Esophagus (tissue), 2 donors: ENCODE measurements at regions not wholly inside any gene's neighbourhood (a gene's known extent, or its start where the extent isn't known, plus 50 kb on each side); places are given as distances from the start of the nearest gene placed in this dataset.

Experiments
- H3K27ac ChIP-seq, 2 donors: one replicate each; pipeline ENCODE4 v1.5.1; 2013; ENCODE audit warnings: low read depth in 2 of 2, mild to moderate bottlenecking in 2 of 2, inconsistent platforms in 1 of 2, low read length in 1 of 2, moderate library complexity in 1 of 2
- H3K27me3 ChIP-seq, 2 donors: one replicate each; pipeline ENCODE4 v1.6.1; 2013; ENCODE audit warnings: low read length in 2 of 2, control low read depth in 1 of 2, mild to moderate bottlenecking in 1 of 2; ENCODE audit not compliant: insufficient read depth in 2 of 2, control insufficient read depth in 1 of 2
- H3K36me3 ChIP-seq, 2 donors: one replicate each; pipeline ENCODE4 v1.6.1; 2013; ENCODE audit warnings: low read length in 1 of 2; ENCODE audit not compliant: control insufficient read depth in 2 of 2, insufficient read depth in 2 of 2
- H3K4me1 ChIP-seq, 2 donors: one replicate each; pipeline ENCODE4 v1.6.1; 2013; ENCODE audit warnings: low read length in 1 of 2; ENCODE audit not compliant: control insufficient read depth in 2 of 2, insufficient read depth in 2 of 2
- H3K4me3 ChIP-seq, 2 donors: one replicate each; pipeline ENCODE4 v1.5.1; 2013; ENCODE audit warnings: low read length in 2 of 2, mild to moderate bottlenecking in 2 of 2, low read depth in 1 of 2, moderate library complexity in 1 of 2
- H3K9me3 ChIP-seq, 2 donors: one replicate each; pipeline ENCODE4 v1.6.1; 2013; ENCODE audit warnings: mild to moderate bottlenecking in 2 of 2, low read depth in 1 of 2, low read length in 1 of 2, moderate library complexity in 1 of 2; ENCODE audit not compliant: control insufficient read depth in 2 of 2, insufficient read depth in 1 of 2
- WGBS, 2 donors: extraction: QIAGEN DNeasy Blood & Tissue Kit; methylation state at CpG; one replicate each; pipeline ENCODE4 v1.1.7; 2013; 5-methylcytosine and 5-hydroxymethylcytosine counted together
- donor health status: healthy with polysubstance abuse.
- donor health status: Bipolar disorder and iron deficiency.

- Histone ChIP-seq H3K27ac (no peak overlapping the region), H3K36me3 (no peaks in the 10 kb centered on the region), H3K27me3 (no peaks in the 10 kb centered on the region), H3K9me3 (no peaks in the 10 kb centered on the region), H3K4me1 (peaks cover 0 to 2% of the 10 kb centered on the region in 2 donors), H3K4me3 (no peak overlapping the region)
- 88 to 96% methylated on average over 3 of the region's 3 CpGs for WGBS, 2 donors
These were observed 271.9 kb upstream of the TBL1XR1 start for GRCh38 chr3:177469216-177469615.

DNA sequence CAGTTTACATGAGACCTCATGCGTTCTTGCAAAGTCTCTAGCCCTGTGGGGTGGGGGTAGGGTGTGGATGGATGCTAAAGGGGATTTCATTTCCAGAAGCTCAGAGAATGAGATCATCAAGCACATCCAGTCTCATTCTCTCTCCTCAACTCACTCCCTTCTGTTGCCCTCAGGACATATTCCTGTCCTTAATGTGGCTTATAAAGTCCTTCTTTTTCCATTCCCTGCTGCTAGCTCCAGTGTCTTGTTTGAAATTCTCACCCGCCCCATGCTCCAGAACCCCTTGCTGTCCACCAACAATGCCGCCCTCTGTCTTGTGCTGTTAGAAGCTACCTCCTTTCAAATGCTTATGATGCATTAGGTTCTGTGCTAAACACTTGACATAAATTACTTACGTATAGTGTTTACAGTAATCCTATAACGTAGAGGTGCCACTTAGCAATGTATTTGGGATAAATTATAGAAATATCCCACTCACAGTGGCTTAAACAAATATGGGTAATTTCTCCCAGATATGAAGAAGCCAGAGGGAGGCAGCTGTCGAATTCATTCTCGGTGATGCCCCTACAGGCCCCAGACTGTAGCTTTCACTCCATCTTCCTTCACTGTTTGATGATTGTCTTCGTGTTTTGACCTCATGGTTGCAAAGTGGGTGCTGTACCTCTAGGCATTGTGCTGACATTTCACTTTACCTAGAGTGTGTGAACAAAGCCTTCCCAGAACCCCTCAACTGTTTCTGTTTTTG, 273.1 kb upstream of the TBL1XR1 start:
- Histone ChIP-seq H3K9me3 (no peaks in the 10 kb centered on the region), H3K36me3 (no peaks in the 10 kb centered on the region), H3K27ac (no peak overlapping the region), H3K4me3 (no peak overlapping the region), H3K27me3 (no peaks in the 10 kb centered on the region), H3K4me1 (peaks cover 0 to 2% of the 10 kb centered on the region in 2 donors)
- 90 to 94% methylated on average over 8 of the region's 8 CpGs for WGBS, 2 donors

GRCh38 chr3:177471733-177472480, 274.6 kb upstream of the TBL1XR1 start:
- no peaks in the 10 kb centered on the region for H3K36me3 ChIP-seq
- H3K4me3 ChIP-seq, result no peak overlapping the region
- no peaks in the 10 kb centered on the region for H3K27me3 ChIP-seq
- H3K4me1 ChIP-seq, result peaks cover 0 to 2% of the 10 kb centered on the region in 2 donors
- 88 to 89% methylated on average over 4 of the region's 4 CpGs for WGBS, 2 donors
- H3K27ac ChIP-seq, result no peak overlapping the region
- no peaks in the 10 kb centered on the region for H3K9me3 ChIP-seq

GRCh38 chr3:177473184-177473583, 275.9 kb upstream of the TBL1XR1 start:
- peaks cover 0 to 2% of the 10 kb centered on the region in 2 donors for H3K4me1 ChIP-seq
- no peaks in the 10 kb centered on the region for H3K9me3 ChIP-seq
- no peaks in the 10 kb centered on the region for H3K27me3 ChIP-seq
- 85 to 86% methylated on average over 6 of the region's 6 CpGs for WGBS, 2 donors
- no peak overlapping the region for H3K27ac ChIP-seq
- no peak overlapping the region for H3K4me3 ChIP-seq
- H3K36me3 ChIP-seq, result no peaks in the 10 kb centered on the region

GRCh38 chr3:177473903-177474302, 276.6 kb upstream of the TBL1XR1 start:
- Histone ChIP-seq H3K4me3 (no peak overlapping the region), H3K9me3 (no peaks in the 10 kb centered on the region), H3K4me1 (peaks cover 0 to 2% of the 10 kb centered on the region in 2 donors), H3K36me3 (no peaks in the 10 kb centered on the region), H3K27ac (no peak overlapping the region), H3K27me3 (no peaks in the 10 kb centered on the region)
- 92 to 97% methylated on average over 2 of the region's 2 CpGs for WGBS, 2 donors

- Histone ChIP-seq H3K36me3 (no peaks in the 10 kb centered on the region), H3K27ac (no peak overlapping the region), H3K4me3 (no peak overlapping the region), H3K9me3 (no peaks in the 10 kb centered on the region), H3K27me3 (no peaks in the 10 kb centered on the region), H3K4me1 (peaks cover 0 to 2% of the 10 kb centered on the region in 2 donors)
- WGBS, 2 donors, result 78 to 83% methylated on average over 11 of the region's 11 CpGs
These were observed 277.5 kb upstream of the TBL1XR1 start for GRCh38 chr3:177474652-177475355.

DNA sequence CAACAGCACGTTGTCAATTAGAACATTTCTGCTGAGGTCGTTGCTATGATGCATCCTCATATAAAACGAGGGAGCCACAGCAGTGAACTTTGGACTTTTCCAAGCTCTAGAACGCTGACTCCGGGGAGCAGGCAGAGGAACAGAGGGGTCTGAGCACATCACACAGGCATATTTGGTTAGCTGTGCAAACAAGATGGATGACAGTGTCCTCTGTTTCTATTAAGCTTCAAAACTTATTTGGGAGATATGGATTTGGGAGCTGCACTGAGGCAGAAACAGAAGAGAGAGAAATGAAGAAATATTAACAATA, 278.0 kb upstream of the TBL1XR1 start:
- peaks cover 0 to 2% of the 10 kb centered on the region in 2 donors for H3K4me1 ChIP-seq
- 52% methylated on average over 5 of the region's 5 CpGs for WGBS, 2 donors
- no peak overlapping the region for H3K27ac ChIP-seq
- no peaks in the 10 kb centered on the region for H3K27me3 ChIP-seq
- no peaks in the 10 kb centered on the region for H3K36me3 ChIP-seq
- no peaks in the 10 kb centered on the region for H3K9me3 ChIP-seq
- H3K4me3 ChIP-seq, result no peak overlapping the region

- H3K36me3 ChIP-seq, result no peaks in the 10 kb centered on the region
- peaks cover 0 to under 1% of the 10 kb centered on the region in 2 donors for H3K4me1 ChIP-seq
- H3K27me3 ChIP-seq, result no peaks in the 10 kb centered on the region
- WGBS, 2 donors, result 92 to 94% methylated on average over 7 of the region's 7 CpGs
- H3K9me3 ChIP-seq, result no peaks in the 10 kb centered on the region
- no peak overlapping the region for H3K4me3 ChIP-seq
- H3K27ac ChIP-seq, result no peak overlapping the region
These were observed 279.2 kb upstream of the TBL1XR1 start for GRCh38 chr3:177476495-177476894.

- Histone ChIP-seq H3K9me3 (no peaks in the 10 kb centered on the region), H3K27me3 (no peaks in the 10 kb centered on the region), H3K4me3 (no peak overlapping the region), H3K36me3 (no peaks in the 10 kb centered on the region), H3K4me1 (no peaks in the 10 kb centered on the region), H3K27ac (no peak overlapping the region)
- WGBS, 2 donors, result 92 to 94% methylated on average over 6 of the region's 6 CpGs
These were observed 279.7 kb upstream of the TBL1XR1 start for GRCh38 chr3:177476921-177477435.
